ENCODE measurements at regions not wholly inside any gene's neighbourhood (a gene's known extent, or its start where the extent isn't known, plus 50 kb on each side); places are given as distances from the start of the nearest gene placed in this dataset.
A peak's percentile ranks its signal among the peaks of the same experiment; 100 is the strongest.

DNA sequence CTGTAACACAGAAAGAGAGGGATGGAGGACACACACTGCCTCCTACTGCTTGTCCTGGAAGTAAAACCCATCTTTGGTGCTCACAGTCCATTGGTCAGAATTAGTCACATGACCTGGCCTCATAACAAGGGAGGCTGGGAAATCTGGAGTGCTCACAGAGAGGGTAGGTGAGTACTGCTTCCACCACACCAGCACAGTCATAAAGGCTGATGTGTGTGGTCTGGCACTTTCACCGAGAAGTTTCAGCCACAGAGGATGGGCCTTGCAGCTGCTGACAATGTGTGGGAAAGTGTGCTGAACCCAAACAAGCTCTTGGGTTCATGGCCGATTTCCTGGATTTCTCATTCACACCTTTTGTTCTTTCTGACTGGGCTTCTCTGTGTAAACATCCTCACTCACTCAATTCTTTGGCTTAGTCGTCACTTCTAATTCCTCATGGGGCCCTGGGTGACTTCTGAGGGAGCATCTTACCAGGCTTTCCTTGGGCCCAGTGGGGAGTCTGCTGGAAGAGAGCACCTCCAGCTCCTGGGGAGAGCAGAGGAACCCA is 100.7 kb downstream of the ASB7 start:
- peaks cover 3% of the 10 kb centered on the region; the same call in 1 of the 2 replicates for H3K9me3 ChIP-seq (replicated peaks)
- H3K27ac ChIP-seq: peak overlapping the region; percentile 32
- peak; percentile 66 to 76 for DNase-seq
- H3K4me3 ChIP-seq: no peak overlapping the region
- no peaks in the 10 kb centered on the region for H3K27me3 ChIP-seq
- H3K4me1 ChIP-seq: peaks cover 26% of the 10 kb centered on the region
- no peaks in the 10 kb centered on the region for H3K36me3 ChIP-seq

DNA sequence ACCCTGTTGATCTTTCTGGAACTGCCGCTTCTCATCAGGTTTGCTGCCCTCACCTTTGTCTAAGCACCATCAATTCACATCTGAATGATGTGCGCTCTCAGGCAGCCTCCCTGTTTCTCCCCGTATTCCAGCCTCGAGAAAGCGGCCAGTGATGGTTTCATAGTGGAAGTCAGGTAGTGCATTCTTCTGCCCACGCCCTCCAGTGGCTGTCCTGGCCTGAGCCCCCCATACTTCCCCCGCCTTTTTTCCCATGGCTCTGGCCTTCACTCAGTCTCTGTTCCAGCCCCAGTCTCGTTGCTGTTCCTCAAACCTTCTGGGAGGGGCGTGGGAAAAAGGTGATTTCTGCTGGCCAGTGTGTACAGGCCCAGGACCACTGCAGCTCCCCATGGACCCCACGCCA is 101.3 kb downstream of the ASB7 start:
- no peak for DNase-seq
- no peaks in the 10 kb centered on the region for H3K27me3 ChIP-seq
- peak overlapping the region; percentile 32 for H3K27ac ChIP-seq
- no peak overlapping the region for H3K4me3 ChIP-seq
- no peaks in the 10 kb centered on the region for H3K36me3 ChIP-seq
- H3K4me1 ChIP-seq: peaks cover 26% of the 10 kb centered on the region
- H3K9me3 ChIP-seq (replicated peaks): peaks cover 3% of the 10 kb centered on the region; the same call in 1 of the 2 replicates

DNA sequence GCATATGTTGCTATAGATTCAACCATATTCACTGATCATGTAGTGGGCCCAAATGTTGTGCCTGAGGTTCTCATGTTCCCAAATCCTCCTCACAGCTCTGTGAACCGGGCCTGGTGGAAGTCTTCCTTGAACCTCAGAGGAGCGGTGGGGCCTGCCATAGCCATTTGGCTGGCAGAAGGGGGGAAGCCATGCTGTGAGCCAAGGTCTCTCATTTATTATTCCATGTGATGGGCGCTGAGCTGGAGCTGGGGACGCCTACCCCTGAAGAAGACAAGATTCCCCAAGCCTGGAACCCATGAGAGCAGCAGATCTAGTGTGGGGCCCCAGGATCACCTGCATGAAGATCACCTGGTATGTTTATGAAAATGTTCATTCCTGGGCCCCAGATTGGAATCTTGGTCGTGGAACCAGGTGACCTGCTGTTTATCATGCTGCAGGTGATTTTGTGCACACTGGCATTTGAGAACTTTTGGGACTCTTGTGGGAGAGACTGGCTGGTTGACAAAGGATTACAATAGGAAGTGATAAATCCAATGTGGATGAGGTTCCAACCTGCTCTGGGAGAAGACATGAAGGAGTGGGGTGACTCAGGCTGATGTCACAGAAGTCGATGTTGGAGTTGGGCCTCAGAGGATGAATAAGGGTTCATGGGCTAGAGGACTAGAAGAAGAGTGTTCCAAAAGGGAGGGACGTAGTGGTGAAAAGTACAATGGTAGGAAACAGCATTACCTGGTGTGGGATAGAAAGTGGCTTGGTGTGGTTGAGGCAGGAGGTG is 102.1 kb downstream of the ASB7 start:
- Histone ChIP-seq H3K27me3 (no peaks in the 10 kb centered on the region), H3K27ac (no peak overlapping the region), H3K36me3 (no peaks in the 10 kb centered on the region), H3K4me3 (no peak overlapping the region), H3K4me1 (peaks cover 27% of the 10 kb centered on the region), H3K9me3 (replicated peaks) (peaks cover 3% of the 10 kb centered on the region; the same call in 1 of the 2 replicates)
- DNase-seq: no peak

DNA sequence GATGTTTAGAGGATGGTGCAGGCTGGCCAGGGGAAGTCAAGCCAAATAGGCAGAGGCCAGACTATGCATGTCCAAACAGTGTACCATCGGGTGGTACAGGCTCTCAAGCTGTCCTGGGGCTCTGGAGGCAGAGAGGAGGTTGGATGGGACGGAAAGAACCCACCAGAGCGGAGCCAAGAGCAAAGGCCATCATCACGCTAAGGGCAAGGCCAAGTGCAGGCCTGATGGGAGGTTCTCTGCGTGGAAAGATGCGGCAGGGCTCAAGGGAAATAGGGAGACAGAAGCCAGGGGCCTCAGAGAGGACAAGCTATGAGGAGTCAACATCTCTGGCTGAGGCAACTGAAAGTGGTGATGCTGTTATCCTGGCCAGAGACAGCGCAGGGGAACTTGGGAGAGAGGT is 102.7 kb downstream of the ASB7 start:
- Histone ChIP-seq H3K27ac (no peak overlapping the region), H3K36me3 (no peaks in the 10 kb centered on the region)

DNA sequence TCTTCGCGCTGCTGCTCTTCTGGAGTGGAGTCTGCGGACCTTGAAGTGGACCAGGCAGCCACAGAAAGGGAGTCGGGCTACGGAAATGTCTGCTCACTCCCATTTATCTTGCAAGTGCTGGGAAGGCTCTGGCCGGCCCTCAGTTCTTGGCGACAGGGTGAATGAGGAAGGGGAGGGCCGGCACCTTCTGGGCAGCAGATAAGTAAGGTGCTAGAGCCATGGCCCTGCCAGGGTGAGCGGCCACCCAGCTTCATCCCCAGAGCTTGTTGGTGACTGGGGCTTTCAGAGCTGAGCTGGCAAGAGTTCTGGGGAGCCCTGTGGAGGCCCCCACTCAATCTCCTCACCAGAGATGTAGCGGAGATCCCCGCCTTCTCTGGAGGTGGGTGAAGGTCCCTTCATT is 103.5 kb downstream of the ASB7 start:
- no peak overlapping the region for H3K27ac ChIP-seq
- H3K27me3 ChIP-seq: no peaks in the 10 kb centered on the region
- DNase-seq: no peak

More for the DNA sequence above, 102.7 kb downstream of the ASB7 start:
- H3K9me3 ChIP-seq (replicated peaks): peaks cover 3% of the 10 kb centered on the region; the same call in 1 of the 2 replicates
- H3K27me3 ChIP-seq: no peaks in the 10 kb centered on the region
- H3K4me3 ChIP-seq: no peak overlapping the region
- no peak for DNase-seq
- H3K4me1 ChIP-seq: peaks cover 30% of the 10 kb centered on the region

DNA sequence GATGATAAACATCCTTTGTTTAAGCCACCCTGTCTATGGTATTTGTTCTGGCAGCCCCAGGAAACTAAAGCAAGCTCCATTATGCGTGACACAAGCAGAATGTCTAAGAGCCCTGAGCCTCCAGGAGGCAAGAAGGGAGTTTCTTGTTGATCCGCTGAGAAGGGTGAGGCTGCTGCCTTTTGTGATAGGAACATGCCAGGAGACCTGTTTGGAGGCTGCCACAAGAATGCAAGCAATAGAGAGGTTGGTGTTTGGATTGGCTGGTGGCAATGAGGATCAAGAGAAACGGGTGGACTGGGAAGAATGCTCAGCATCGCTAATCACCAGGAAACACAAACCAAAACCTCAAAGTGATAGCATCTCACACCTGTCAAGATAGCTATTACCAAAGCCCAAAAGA is 104.8 kb downstream of the ASB7 start:
- Histone ChIP-seq H3K27me3 (no peaks in the 10 kb centered on the region), H3K4me1 (peaks cover 30% of the 10 kb centered on the region), H3K27ac (peak overlapping the region; percentile 68), H3K4me3 (no peak overlapping the region), H3K9me3 (replicated peaks) (peaks cover 3% of the 10 kb centered on the region; the same call in 1 of the 2 replicates), H3K36me3 (no peaks in the 10 kb centered on the region)
- peak; percentile 80 to 89 for DNase-seq

More for the DNA sequence above, 103.5 kb downstream of the ASB7 start:
- H3K4me3 ChIP-seq: no peak overlapping the region
- H3K36me3 ChIP-seq: no peaks in the 10 kb centered on the region
- H3K4me1 ChIP-seq: peaks cover 30% of the 10 kb centered on the region
- H3K9me3 ChIP-seq (replicated peaks): peaks cover 3% of the 10 kb centered on the region; the same call in 1 of the 2 replicates

DNA sequence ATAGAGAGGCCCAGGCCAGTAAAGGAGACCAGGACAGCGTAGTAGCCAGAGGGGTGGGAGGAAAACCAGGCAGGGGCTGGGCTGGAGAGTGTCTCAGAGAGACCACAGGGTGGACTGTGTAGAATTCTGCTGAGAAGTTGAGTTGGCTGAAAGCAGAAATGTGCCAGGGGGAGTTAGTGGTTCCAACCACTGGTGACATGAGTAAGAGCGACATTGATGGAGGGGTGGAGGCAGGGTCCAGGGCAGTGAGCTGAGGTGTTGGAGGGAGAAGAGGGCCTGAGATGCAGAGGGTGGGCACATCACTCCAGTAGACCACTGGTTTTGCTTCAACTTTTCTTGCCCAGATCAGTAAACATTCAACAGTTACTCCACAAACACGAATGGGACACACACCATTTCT is 106.5 kb downstream of the ASB7 start:
- no peak overlapping the region for H3K4me3 ChIP-seq

DNA sequence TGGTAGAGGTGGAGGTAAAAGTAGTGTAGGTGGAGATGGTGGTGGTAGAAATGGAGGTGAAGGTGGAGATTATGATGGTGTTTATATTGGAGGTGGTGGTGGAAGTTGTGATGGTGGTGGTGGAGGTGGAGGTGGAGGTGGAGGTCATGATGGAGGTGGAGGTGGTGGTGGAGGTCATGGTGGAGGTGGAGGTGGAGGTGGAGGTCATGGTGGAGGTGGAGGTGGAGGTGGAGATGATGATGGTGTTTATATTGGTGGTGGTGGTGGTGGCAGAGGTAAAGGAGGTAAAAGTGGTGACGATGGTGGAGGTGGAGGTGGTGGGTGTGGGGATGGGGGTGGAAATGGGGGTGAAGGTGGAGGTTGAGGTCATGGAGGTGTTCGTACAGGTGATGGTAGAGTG is 107.8 kb downstream of the ASB7 start:
- Histone ChIP-seq H3K9me3 (replicated peaks) (peaks cover 3% of the 10 kb centered on the region; the same call in 1 of the 2 replicates), H3K27ac (no peak overlapping the region), H3K4me1 (peaks cover 47% of the 10 kb centered on the region), H3K27me3 (no peaks in the 10 kb centered on the region), H3K36me3 (no peaks in the 10 kb centered on the region), H3K4me3 (no peak overlapping the region)
- no peak for DNase-seq

More for the DNA sequence above, 106.5 kb downstream of the ASB7 start:
- H3K36me3 ChIP-seq: no peaks in the 10 kb centered on the region
- H3K27me3 ChIP-seq: no peaks in the 10 kb centered on the region
- no peak overlapping the region for H3K27ac ChIP-seq
- peaks cover 3% of the 10 kb centered on the region; the same call in 1 of the 2 replicates for H3K9me3 ChIP-seq (replicated peaks)
- H3K4me1 ChIP-seq: peaks cover 34% of the 10 kb centered on the region
- no peak for DNase-seq

DNA sequence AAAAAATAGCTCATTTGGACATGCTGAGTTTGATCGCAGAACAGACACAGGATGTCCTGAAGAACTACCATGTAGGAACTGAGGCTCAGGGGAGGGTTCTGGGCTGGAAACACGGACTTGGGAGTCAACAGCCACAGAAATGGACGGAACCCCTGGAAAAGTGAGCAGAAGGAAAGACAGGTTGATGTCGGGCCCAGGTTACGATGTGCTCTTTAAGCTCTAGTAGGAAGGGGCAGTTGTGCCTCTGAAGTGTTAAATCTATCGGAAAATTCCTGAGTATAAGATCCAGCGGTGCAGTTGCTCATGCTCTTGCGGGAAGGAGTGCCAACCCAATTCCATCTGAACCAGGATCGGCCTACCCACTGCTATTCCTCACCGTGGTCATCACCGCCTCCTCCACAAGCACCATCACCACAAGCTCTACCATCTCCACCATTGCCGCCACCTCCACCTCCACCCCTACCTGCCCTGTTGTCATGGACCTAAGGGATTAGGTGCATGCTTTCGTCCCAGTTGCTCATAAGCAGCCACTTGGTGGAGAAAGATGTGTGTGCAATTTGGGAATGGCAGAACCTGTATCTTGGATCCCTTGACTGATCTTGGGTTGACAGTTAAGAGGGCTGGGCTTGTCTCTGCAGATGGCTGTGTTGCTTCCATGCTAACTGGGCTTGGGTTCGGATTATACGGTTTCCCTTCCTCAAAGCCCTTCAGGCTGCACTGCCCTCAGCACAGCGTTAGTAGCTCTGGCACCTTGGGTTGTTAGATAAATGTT is 108.5 kb downstream of the ASB7 start:
- no peaks in the 10 kb centered on the region for H3K27me3 ChIP-seq
- H3K4me1 ChIP-seq: peaks cover 50% of the 10 kb centered on the region
- peaks cover 3% of the 10 kb centered on the region; the same call in 1 of the 2 replicates for H3K9me3 ChIP-seq (replicated peaks)
- no peak overlapping the region for H3K4me3 ChIP-seq
- H3K36me3 ChIP-seq: no peaks in the 10 kb centered on the region
- no peak for DNase-seq
- no peak overlapping the region for H3K27ac ChIP-seq

DNA sequence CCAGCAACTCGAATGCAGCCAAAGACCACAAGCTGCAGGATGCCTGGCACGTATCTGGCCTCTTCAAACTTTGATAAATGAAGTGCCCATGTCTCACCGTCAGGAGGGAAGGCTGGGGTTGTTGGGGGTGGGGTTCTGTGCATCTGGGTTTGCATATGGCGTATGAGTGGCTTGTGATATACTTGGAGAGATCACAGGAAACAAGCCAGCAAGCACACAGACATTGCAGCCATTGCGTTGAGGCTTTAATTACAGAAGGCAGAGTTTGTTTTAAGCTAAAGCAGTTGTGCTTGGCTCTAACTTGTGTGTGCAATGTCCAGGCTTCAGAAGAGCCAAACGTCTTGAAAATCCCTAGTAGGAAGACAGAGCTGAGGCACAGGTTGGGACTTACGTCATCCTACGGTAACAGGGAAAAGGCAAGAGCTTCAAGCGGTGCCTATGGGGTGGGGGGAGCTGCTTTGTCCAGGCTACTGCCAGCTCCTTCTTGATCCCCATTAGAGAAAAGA is 109.2 kb downstream of the ASB7 start:
- DNase-seq: no peak
- Histone ChIP-seq H3K4me1 (peaks cover 50% of the 10 kb centered on the region), H3K4me3 (no peak overlapping the region), H3K36me3 (no peaks in the 10 kb centered on the region), H3K27ac (no peak overlapping the region), H3K27me3 (no peaks in the 10 kb centered on the region), H3K9me3 (replicated peaks) (peaks cover 3% of the 10 kb centered on the region; the same call in 1 of the 2 replicates)

DNA sequence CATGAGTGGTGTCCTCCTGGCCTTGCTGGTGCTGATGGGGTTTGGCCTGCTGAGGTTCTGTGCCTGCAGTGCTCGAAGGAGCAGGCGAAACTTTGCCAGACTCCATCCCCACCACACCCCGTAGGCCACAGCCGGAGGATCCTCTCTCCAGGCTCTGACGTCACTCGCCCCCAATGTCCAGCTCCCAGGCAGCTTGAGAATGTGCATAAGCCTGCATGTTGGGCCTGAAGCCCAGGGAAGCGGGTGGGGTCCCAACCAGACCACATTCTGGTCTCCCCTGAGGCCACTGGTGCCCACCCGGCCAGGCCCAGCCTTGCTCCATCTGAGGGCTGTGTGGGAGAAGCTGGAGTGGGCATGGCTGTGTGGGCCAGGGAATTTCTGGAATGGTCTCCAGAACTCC is 109.8 kb downstream of the ASB7 start:
- Histone ChIP-seq H3K9me3 (replicated peaks) (peaks cover 3% of the 10 kb centered on the region; the same call in 1 of the 2 replicates), H3K36me3 (no peaks in the 10 kb centered on the region), H3K4me1 (peaks cover 44% of the 10 kb centered on the region), H3K27ac (no peak overlapping the region; the same call in 1 of the 2 replicates), H3K4me3 (no peak overlapping the region), H3K27me3 (no peaks in the 10 kb centered on the region)
- no peak for DNase-seq

DNA sequence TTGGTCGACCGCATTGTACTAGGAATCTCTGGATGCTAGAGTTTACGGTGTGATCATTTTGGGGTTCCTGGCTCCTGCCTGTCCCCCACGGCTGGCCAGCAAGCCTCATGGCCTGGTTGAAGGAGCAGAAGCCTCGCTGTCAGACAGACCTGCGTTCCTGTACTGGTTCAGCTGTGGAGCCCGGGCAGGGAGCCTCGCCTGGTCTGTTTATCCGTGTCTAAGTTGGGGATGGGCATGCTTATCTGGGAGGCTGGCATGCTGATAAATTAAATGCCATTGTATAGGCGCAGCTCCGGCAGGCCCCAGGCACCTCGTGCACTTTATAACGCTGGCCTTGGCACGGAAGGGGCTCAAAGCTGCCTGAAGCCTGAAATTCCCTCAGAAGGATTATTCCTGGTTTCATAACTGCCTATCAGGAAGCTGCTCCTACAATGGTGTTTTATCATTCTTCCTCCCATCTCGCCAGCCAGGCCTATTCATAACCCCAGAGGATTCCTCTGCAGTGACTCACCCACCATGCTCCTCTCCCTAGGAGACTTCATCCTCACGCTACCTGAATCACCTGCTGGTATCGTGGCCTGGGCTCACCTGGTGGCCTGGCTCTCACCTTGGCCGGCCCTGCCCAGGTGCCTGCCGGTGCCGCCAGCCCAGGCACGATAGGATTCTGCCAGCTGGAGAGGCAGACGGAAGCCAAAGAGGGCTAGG is 110.9 kb downstream of the ASB7 start:
- DNase-seq: peak; percentile 65 to 78
- no peak overlapping the region for H3K4me3 ChIP-seq
- no peaks in the 10 kb centered on the region for H3K36me3 ChIP-seq
- peak overlapping the region; percentile 67 for H3K27ac ChIP-seq
- H3K27me3 ChIP-seq: no peaks in the 10 kb centered on the region
- H3K9me3 ChIP-seq (replicated peaks): no peaks in the 10 kb centered on the region
- H3K4me1 ChIP-seq: peaks cover 38% of the 10 kb centered on the region

DNA sequence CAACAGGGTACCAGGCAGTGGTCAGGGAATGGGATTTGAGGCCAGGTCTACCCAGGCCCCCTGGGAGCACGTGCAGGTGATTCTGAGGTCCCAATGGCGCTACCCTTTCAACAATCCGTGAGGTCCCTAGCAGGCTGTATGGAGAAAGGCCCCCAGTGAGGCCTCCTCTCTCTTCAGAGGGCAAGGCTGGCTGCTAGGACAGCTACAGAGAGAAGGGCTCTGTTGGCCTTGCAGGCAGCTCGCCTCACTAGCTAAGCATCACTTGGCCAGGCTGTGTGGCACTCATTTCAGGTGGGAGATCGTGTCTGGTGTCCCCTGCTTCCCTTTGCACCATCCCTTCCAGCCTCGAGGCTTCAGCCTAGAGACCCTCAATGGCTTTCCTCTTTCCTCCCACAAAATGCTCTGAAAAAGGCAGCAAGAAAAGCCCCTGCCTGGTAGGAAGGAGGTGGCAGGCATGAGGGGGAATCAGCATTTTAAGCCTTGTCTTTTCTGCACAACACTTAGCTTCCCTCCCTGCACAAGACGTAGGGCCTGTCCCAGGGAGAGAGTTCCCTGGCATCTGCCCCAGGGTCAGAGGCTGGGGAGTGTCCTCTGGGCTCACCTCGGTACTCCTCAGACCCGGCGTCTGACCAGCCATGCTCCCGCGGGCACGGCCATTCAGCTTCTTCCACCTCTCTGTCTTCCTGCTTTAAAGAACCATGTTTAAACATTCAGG is 111.8 kb downstream of the ASB7 start:
- Histone ChIP-seq H3K4me1 (peaks cover 38% of the 10 kb centered on the region), H3K4me3 (no peak overlapping the region), H3K27me3 (no peaks in the 10 kb centered on the region), H3K36me3 (no peaks in the 10 kb centered on the region), H3K9me3 (replicated peaks) (no peaks in the 10 kb centered on the region), H3K27ac (peak overlapping the region; percentile 67)
- no peak for DNase-seq
